H1 (cell line): ENCODE measurements at regions not wholly inside any gene's neighbourhood (a gene's known extent, or its start where the extent isn't known, plus 50 kb on each side); places are given as distances from the start of the nearest gene placed in this dataset.

Experiments used
- BACH1 ChIP-seq: IDR thresholded peaks from 2 replicates; pipeline ENCODE4 v1.6.1; 2012; ENCODE audit warnings: low read length, improper control_type of control experiment
- EZH2 ChIP-seq: fragments of 200-600 bp; sonication (generic); IDR thresholded peaks from 2 replicates; pipeline ENCODE4 v1.7.1; 2012; ENCODE audit warnings: low read depth, mild to moderate bottlenecking, moderate library complexity, low read length, inconsistent platforms; ENCODE audit not compliant: severe bottlenecking
- GABPA ChIP-seq: IDR thresholded peaks from 2 replicates; pipeline ENCODE4 v1.6.1; 2011; ENCODE audit warnings: mild to moderate bottlenecking, low read length, moderate library complexity, borderline replicate concordance; ENCODE audit not compliant: insufficient read depth
- KDM5A ChIP-seq: fragments of 200-600 bp; IDR thresholded peaks from 2 replicates; pipeline ENCODE4 v1.7.1; 2012; ENCODE audit warnings: mild to moderate bottlenecking, low read length, inconsistent platforms, mixed read lengths
- TAF1 ChIP-seq: IDR thresholded peaks from 2 replicates; pipeline ENCODE4 v1.6.1; 2011; ENCODE audit warnings: mild to moderate bottlenecking, low read depth, low read length
- TF ChIP-seq, protein P1 (sequence below): fragments of 300-600 bp; sonication (generic); IDR thresholded peaks from 2 replicates; pipeline ENCODE4 v1.7.1; 2012; ENCODE audit warnings: low read length, moderate library complexity, mild to moderate bottlenecking, inconsistent platforms; ENCODE audit not compliant: insufficient replicate concordance

DNA sequence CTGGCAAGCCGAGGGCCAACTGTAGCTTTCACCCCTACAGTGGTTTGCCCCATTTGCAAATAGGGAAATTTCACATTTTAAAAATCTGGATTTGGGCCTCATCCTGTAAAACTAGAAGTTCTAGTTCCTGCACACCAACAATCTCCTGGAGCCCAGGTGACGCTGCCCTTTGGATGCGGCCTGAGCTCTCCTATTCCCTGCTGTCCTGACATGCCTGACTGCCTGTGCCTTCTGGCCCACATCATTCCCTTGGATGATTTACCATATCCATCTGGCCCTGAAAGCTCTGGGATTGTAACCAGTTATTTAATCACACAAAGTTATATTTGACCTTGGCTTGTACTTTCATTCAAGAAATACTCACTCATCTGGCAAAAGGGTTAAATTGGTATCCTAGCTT lies 272.3 kb downstream of the ARRDC4 start (continued):
- TF ChIP-seq, protein P1, sequence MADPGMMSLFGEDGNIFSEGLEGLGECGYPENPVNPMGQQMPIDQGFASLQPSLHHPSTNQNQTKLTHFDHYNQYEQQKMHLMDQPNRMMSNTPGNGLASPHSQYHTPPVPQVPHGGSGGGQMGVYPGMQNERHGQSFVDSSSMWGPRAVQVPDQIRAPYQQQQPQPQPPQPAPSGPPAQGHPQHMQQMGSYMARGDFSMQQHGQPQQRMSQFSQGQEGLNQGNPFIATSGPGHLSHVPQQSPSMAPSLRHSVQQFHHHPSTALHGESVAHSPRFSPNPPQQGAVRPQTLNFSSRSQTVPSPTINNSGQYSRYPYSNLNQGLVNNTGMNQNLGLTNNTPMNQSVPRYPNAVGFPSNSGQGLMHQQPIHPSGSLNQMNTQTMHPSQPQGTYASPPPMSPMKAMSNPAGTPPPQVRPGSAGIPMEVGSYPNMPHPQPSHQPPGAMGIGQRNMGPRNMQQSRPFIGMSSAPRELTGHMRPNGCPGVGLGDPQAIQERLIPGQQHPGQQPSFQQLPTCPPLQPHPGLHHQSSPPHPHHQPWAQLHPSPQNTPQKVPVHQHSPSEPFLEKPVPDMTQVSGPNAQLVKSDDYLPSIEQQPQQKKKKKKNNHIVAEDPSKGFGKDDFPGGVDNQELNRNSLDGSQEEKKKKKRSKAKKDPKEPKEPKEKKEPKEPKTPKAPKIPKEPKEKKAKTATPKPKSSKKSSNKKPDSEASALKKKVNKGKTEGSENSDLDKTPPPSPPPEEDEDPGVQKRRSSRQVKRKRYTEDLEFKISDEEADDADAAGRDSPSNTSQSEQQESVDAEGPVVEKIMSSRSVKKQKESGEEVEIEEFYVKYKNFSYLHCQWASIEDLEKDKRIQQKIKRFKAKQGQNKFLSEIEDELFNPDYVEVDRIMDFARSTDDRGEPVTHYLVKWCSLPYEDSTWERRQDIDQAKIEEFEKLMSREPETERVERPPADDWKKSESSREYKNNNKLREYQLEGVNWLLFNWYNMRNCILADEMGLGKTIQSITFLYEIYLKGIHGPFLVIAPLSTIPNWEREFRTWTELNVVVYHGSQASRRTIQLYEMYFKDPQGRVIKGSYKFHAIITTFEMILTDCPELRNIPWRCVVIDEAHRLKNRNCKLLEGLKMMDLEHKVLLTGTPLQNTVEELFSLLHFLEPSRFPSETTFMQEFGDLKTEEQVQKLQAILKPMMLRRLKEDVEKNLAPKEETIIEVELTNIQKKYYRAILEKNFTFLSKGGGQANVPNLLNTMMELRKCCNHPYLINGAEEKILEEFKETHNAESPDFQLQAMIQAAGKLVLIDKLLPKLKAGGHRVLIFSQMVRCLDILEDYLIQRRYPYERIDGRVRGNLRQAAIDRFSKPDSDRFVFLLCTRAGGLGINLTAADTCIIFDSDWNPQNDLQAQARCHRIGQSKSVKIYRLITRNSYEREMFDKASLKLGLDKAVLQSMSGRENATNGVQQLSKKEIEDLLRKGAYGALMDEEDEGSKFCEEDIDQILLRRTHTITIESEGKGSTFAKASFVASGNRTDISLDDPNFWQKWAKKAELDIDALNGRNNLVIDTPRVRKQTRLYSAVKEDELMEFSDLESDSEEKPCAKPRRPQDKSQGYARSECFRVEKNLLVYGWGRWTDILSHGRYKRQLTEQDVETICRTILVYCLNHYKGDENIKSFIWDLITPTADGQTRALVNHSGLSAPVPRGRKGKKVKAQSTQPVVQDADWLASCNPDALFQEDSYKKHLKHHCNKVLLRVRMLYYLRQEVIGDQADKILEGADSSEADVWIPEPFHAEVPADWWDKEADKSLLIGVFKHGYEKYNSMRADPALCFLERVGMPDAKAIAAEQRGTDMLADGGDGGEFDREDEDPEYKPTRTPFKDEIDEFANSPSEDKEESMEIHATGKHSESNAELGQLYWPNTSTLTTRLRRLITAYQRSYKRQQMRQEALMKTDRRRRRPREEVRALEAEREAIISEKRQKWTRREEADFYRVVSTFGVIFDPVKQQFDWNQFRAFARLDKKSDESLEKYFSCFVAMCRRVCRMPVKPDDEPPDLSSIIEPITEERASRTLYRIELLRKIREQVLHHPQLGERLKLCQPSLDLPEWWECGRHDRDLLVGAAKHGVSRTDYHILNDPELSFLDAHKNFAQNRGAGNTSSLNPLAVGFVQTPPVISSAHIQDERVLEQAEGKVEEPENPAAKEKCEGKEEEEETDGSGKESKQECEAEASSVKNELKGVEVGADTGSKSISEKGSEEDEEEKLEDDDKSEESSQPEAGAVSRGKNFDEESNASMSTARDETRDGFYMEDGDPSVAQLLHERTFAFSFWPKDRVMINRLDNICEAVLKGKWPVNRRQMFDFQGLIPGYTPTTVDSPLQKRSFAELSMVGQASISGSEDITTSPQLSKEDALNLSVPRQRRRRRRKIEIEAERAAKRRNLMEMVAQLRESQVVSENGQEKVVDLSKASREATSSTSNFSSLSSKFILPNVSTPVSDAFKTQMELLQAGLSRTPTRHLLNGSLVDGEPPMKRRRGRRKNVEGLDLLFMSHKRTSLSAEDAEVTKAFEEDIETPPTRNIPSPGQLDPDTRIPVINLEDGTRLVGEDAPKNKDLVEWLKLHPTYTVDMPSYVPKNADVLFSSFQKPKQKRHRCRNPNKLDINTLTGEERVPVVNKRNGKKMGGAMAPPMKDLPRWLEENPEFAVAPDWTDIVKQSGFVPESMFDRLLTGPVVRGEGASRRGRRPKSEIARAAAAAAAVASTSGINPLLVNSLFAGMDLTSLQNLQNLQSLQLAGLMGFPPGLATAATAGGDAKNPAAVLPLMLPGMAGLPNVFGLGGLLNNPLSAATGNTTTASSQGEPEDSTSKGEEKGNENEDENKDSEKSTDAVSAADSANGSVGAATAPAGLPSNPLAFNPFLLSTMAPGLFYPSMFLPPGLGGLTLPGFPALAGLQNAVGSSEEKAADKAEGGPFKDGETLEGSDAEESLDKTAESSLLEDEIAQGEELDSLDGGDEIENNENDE = no peak
- TF ChIP-seq KDM5A (no peak), GABPA (no peak), BACH1 (no peak), EZH2 (no peak), TAF1 (no peak)
